Parathyroid adenoma (tissue), 2 donors: ENCODE measurements at regions not wholly inside any gene's neighbourhood (a gene's known extent, or its start where the extent isn't known, plus 50 kb on each side); places are given as distances from the start of the nearest gene placed in this dataset.

Experiments
- H2AFZ ChIP-seq: fragments of 300-600 bp; sonication (generic); one replicate; pipeline ENCODE4 v1.7.0; 2017; ENCODE audit warnings: antibody characterized with exemption, mild to moderate bottlenecking
- H3K27ac ChIP-seq: fragments of 300-600 bp; sonication (generic); one replicate; pipeline ENCODE4 v1.7.0; 2017
- H3K27me3 ChIP-seq: fragments of 300-600 bp; sonication (generic); one replicate; pipeline ENCODE4 v1.7.0; 2017; ENCODE audit warnings: low read length; ENCODE audit not compliant: control insufficient read depth, insufficient read depth
- H3K36me3 ChIP-seq: fragments of 300-600 bp; sonication (generic); one replicate; pipeline ENCODE4 v1.7.0; 2017; ENCODE audit warnings: low read length; ENCODE audit not compliant: control insufficient read depth, insufficient read depth
- H3K4me1 ChIP-seq: fragments of 300-600 bp; sonication (generic); one replicate; pipeline ENCODE4 v1.7.0; 2017; ENCODE audit warnings: control low read depth
- H3K4me2 ChIP-seq: fragments of 300-600 bp; sonication (generic); one replicate; pipeline ENCODE4 v1.7.0; 2017; ENCODE audit warnings: low read length
- H3K4me3 ChIP-seq: fragments of 300-600 bp; sonication (generic); one replicate; pipeline ENCODE4 v1.7.0; 2017; ENCODE audit warnings: low read depth, low read length
- H3K79me2 ChIP-seq: fragments of 300-600 bp; sonication (generic); one replicate; pipeline ENCODE4 v1.7.0; 2017; ENCODE audit warnings: control low read depth
- H3K9ac ChIP-seq: fragments of 300-600 bp; sonication (generic); one replicate; pipeline ENCODE4 v1.7.0; 2017; ENCODE audit warnings: mild to moderate bottlenecking
- H3K9me3 ChIP-seq: fragments of 300-600 bp; sonication (generic); one replicate; pipeline ENCODE4 v1.7.0; 2017; ENCODE audit warnings: low read length; ENCODE audit not compliant: control insufficient read depth
- TF ChIP-seq, protein P1 (sequence below): fragments of 300-600 bp; sonication (generic); IDR thresholded peaks from one replicate; pipeline ENCODE4 v1.7.0; 2017; ENCODE audit warnings: antibody characterized with exemption, mild to moderate bottlenecking
- donor health status: primary hyperparathyroidism.

DNA sequence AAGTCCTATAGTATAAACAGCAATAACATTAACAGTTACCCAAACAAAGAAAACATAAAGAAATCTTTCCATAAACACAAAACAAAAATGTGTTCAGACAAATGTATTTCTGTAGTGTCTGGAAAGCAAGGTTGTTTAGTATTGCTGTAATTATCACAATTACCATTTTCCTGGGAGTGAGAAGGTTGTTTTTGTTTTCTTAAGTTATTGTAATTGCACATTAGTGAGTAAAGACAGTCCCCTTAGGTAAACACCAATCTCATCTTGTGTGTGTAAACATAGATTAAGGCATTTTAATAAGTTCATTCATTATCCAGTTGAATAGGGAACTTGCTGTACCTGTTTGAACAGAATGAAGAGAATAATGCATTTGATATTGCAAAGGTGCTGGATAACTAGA is 356.9 kb upstream of the ADGRL4 start:
- no peak overlapping the region for H3K4me3 ChIP-seq
- H3K4me1 ChIP-seq: no peaks in the 10 kb centered on the region
- no peaks in the 10 kb centered on the region for H3K27me3 ChIP-seq
- H3K9me3 ChIP-seq: no peaks in the 10 kb centered on the region
- no peak overlapping the region for H3K27ac ChIP-seq
- H2AFZ ChIP-seq: no peak overlapping the region
- H3K9ac ChIP-seq: no peak overlapping the region
- no peaks in the 10 kb centered on the region for H3K79me2 ChIP-seq
- no peaks in the 10 kb centered on the region for H3K36me3 ChIP-seq
- TF ChIP-seq, protein P1, sequence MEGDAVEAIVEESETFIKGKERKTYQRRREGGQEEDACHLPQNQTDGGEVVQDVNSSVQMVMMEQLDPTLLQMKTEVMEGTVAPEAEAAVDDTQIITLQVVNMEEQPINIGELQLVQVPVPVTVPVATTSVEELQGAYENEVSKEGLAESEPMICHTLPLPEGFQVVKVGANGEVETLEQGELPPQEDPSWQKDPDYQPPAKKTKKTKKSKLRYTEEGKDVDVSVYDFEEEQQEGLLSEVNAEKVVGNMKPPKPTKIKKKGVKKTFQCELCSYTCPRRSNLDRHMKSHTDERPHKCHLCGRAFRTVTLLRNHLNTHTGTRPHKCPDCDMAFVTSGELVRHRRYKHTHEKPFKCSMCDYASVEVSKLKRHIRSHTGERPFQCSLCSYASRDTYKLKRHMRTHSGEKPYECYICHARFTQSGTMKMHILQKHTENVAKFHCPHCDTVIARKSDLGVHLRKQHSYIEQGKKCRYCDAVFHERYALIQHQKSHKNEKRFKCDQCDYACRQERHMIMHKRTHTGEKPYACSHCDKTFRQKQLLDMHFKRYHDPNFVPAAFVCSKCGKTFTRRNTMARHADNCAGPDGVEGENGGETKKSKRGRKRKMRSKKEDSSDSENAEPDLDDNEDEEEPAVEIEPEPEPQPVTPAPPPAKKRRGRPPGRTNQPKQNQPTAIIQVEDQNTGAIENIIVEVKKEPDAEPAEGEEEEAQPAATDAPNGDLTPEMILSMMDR: no peak
- H3K4me2 ChIP-seq: no peak overlapping the region

DNA sequence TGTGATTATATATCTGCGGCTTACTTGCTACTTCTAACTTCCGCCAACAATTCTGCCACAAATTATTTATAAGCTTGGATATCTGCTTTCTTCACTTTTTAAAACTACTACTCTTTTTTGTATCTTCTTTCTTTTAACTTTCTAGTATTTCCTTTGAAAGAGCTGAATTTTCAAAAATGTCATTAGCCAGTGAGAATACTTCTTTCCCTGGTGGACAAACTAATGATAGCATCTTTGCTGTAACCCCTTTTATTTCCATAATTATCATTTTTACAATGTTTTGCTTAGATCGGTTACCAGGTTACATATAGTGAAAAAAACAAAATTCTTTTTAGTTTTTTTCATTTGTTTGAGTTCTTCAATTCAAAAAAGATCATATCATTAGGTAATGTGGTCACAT is 355.9 kb upstream of the ADGRL4 start:
- TF ChIP-seq, protein P1: no peak
- Histone ChIP-seq H3K4me1 (no peaks in the 10 kb centered on the region), H3K4me2 (no peak overlapping the region), H3K9me3 (no peaks in the 10 kb centered on the region), H2AFZ (no peak overlapping the region), H3K9ac (no peak overlapping the region), H3K27me3 (no peaks in the 10 kb centered on the region), H3K4me3 (no peak overlapping the region), H3K79me2 (no peaks in the 10 kb centered on the region), H3K27ac (no peak overlapping the region), H3K36me3 (no peaks in the 10 kb centered on the region)

DNA sequence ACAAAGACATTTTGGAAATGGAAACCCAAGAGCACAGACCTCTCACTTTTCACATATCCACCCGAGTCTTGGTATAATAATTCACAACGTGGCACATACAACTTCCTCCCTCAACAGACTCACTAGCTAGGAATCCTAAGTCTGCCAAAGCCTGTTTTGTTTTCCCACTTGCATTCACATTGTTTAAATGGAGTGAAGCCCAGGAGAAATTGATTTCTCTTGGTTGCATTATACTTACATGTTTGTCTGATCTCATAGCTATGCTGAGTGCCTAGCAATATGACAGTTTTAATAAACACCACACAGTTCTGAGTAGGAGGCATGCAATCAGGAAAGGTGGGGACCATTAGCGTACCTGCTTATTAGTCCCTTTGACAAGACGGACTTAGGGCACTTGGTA is 348.6 kb upstream of the ADGRL4 start:
- Histone ChIP-seq H3K27ac (no peak overlapping the region), H2AFZ (no peak overlapping the region), H3K79me2 (no peaks in the 10 kb centered on the region), H3K9me3 (no peaks in the 10 kb centered on the region), H3K27me3 (no peaks in the 10 kb centered on the region), H3K4me1 (no peaks in the 10 kb centered on the region), H3K4me3 (no peak overlapping the region), H3K4me2 (no peak overlapping the region), H3K9ac (no peak overlapping the region), H3K36me3 (no peaks in the 10 kb centered on the region)
- TF ChIP-seq, protein P1: no peak

- Histone ChIP-seq H3K4me3 (no peak overlapping the region), H2AFZ (no peak overlapping the region), H3K36me3 (no peaks in the 10 kb centered on the region), H3K9me3 (no peaks in the 10 kb centered on the region), H3K27me3 (no peaks in the 10 kb centered on the region), H3K4me1 (no peaks in the 10 kb centered on the region), H3K27ac (no peak overlapping the region), H3K9ac (no peak overlapping the region), H3K79me2 (no peaks in the 10 kb centered on the region), H3K4me2 (no peak overlapping the region)
- TF ChIP-seq, protein P1: no peak
Measured at GRCh38 chr1:79353224-79353623, 346.7 kb upstream of the ADGRL4 start.

- Histone ChIP-seq H3K27ac (no peak overlapping the region), H3K4me1 (no peaks in the 10 kb centered on the region), H2AFZ (no peak overlapping the region), H3K4me2 (no peak overlapping the region), H3K79me2 (no peaks in the 10 kb centered on the region), H3K27me3 (no peaks in the 10 kb centered on the region), H3K9ac (no peak overlapping the region), H3K36me3 (no peaks in the 10 kb centered on the region), H3K9me3 (no peaks in the 10 kb centered on the region), H3K4me3 (no peak overlapping the region)
- TF ChIP-seq, protein P1: no peak
Measured at GRCh38 chr1:79326875-79327274, 320.3 kb upstream of the ADGRL4 start.
